SK-MEL-5 (cell line): ENCODE measurements at regions not wholly inside any gene's neighbourhood (a gene's known extent, or its start where the extent isn't known, plus 50 kb on each side); places are given as distances from the start of the nearest gene placed in this dataset.

Experiments used
- DNase-seq: peaks from one replicate; pipeline ENCODE4 v3.0.0-alpha.2; 2016; ENCODE audit warnings: low read depth, low spot score
- in situ Hi-C: cut with HindIII; loops from 2 replicates; pipeline ENCODE4 v1.10.0; 2016; ENCODE audit warnings: low sequenced_read_pairs, high pct_unique_total_duplicates, low pct_unique_long_range_greater_than_20kb

- no peak for DNase-seq
- in situ Hi-C loops, result no loop called here
Measured at GRCh38 chr1:239633432-239633831, 247.1 kb downstream of the CHRM3 start.

DNA sequence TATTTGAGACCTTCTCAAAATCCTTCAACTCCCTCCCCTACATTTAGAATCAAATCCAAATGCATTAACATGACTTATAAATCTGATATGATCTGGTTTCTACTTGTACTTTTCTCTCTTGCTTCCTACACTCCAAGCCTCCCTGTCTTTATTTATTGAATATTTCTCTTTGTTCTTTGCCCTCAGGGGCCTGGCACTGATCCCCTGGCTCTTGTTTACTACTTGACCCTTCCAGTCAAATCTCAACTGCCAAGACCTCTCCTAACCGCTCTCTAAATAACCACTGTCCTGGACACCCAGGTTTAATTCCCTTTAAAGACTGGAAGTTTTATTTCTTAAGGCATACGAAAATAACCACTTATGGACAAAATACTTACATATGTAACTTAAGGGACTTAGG lies 248.9 kb downstream of the CHRM3 start:
- DNase-seq, result no peak
- in situ Hi-C loops, result no loop called here

DNA sequence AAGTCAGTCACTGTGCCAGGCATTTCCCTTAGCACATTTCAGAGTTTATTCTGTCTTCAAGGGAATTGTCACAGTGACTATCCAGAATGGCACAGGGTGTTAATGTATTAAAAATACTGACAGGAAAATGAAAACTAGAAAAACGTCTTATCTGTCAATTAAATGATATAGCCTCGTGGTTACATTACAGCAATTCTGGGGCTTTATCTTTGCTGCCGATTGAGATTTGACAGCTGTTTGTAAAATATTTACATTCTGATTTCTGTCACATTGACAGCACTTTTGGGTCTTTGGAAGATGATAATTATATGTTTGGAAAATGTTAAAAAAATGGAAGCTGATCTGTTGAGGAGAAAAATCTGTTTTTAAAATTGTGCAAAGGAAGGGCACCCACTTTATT lies 250.0 kb downstream of the CHRM3 start:
- in situ Hi-C loops, result no loop called here
- DNase-seq, result no peak

DNA sequence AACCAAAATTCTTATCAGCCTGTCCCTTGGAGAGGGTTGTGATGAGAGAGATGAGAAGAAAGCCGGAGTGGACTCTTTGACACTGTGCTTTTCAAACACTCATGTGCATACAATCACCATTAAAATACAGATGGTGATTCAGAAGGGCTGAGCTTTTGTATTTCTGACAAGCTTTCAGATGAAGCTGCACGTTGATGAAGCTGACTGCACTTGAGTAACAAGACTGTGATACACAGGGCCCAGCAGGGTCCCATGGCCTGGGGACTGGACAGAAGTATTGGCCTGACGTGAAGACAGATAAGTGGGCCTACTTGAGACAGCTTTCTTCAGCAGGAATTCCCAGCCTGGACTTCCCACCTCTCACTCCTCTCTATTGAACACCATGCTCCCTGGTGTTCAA lies 258.2 kb downstream of the CHRM3 start:
- in situ Hi-C loops, result no loop called here

GRCh38 chr1:239647045-239647444 lies 260.7 kb downstream of the CHRM3 start:
- no peak for DNase-seq
- in situ Hi-C loops, result no loop called here

More for the DNA sequence above, 258.2 kb downstream of the CHRM3 start:
- no peak for DNase-seq

DNA sequence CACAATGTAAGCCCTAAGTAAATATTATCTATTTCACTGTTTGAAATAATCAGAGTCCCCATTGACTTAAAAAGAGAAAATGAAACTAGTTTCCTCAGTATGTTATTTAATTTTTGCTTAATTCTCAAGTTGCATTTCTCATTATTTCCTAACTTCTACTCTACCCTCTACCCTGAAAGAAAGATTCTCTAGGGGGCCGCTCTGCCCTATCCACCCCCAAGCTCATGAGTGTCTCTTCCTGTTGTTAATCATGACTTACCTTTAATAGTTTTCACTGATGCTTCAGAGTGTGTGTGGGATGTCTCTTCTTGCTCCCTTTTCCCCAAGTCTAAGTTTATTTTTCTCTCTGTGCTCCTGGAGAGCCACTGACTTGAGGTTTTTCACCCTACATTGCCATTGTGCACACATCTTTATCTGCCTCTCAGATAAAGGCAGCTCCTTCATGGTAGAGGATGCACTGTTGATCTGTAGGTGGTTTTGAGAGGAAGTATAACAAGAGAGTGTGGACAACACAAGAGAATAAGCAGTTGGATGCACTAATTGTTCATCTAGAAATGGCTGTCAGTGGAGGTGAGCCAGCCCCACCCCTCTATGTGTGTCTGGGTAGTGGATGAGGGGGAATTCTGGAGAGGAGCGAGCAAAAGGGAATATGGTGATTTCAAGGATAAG lies 261.7 kb downstream of the CHRM3 start:
- in situ Hi-C loops, result no loop called here

GRCh38 chr1:239655023-239655422 lies 268.7 kb downstream of the CHRM3 start:
- no peak for DNase-seq
- in situ Hi-C loops, result no loop called here

More for the DNA sequence above, 261.7 kb downstream of the CHRM3 start:
- DNase-seq, result no peak

GRCh38 chr1:239657291-239657690 lies 270.9 kb downstream of the CHRM3 start:
- in situ Hi-C loops, result no loop called here
- DNase-seq, result no peak

GRCh38 chr1:239662950-239663349 lies 276.6 kb downstream of the CHRM3 start:
- DNase-seq, result no peak
- in situ Hi-C loops, result no loop called here

GRCh38 chr1:239672256-239672655 lies 285.9 kb downstream of the CHRM3 start:
- no peak for DNase-seq
- in situ Hi-C loops, result no loop called here

DNA sequence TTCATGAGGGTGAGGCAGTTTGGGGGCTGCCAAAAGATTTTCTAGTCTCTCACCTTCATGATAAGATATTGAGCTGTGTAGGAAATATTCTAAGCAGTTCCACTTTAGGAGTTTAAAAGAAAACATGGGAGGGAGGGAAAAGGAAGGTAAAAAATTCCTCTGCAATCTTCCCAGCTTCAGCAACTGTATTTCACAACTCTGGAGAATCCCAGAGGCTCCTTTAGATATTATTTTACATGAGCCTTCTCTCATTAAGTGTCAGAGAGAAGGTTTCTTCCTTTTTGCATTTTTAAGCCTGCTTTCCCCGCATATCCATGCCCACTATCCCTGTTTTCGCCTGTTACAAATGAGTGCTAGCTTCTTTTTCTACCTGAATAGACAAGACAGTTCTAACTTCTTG lies 289.4 kb downstream of the CHRM3 start:
- no peak for DNase-seq
- in situ Hi-C loops, result no loop called here

DNA sequence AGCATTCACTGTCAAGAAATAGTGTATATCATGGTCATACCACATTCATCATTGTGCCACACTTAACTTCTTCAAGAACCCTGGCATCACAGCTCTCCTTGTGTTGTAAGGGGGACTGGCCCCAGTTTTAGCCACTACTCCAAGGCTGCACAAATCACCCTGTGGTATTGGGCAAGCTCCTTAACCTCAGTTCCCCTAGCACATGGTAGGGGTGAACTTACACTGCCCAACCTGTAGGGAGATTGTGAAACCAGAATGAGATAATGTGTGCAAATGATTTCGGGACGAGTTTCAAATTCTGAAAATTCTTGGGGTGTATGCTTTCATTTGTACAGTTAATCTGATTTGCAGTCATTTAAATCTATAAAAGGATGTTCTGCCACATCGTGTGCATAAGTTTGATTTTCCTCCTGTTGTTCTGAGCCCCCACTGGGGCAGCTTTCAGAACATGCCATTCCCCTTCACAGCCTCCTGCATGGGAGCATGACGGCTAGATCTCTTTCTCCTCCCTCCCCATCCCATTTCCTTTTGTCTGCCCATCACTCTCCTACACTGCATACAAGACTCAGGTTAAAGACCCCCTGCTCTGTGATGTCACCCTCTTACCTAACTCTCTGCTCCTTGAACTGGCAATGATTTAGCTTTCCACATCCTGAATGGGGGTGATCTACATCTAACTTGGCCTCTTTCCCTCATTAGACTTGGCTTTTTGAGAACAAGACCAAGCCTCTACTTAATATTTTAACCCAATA lies 290.3 kb downstream of the CHRM3 start:
- in situ Hi-C loops, result no loop called here

GRCh38 chr1:239677362-239677761 lies 291.0 kb downstream of the CHRM3 start:
- DNase-seq, result no peak
- in situ Hi-C loops, result no loop called here

More for the DNA sequence above, 290.3 kb downstream of the CHRM3 start:
- DNase-seq, result no peak

DNA sequence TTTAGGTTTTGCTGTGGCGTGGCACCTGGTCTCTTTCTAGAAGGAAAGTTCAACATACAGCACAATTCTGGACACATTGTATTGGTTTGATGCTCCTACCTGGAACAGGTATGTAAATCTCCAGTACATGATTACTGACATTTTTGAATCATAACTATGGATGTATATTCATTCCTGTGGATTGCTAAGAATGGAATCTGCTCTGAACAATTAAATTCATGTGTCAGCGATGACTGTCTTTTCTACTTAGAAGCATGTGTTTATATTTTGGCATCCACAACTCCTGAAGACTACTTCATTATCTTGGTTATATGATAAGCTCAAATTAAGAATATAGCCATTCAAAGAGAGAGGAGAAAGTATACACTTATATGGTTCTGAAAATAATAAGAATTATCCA lies 291.8 kb downstream of the CHRM3 start:
- no peak for DNase-seq
- in situ Hi-C loops, result no loop called here

- in situ Hi-C loops, result no loop called here
- no peak for DNase-seq
Measured at GRCh38 chr1:239682046-239682445, 295.7 kb downstream of the CHRM3 start.

- in situ Hi-C loops, result no loop called here
- DNase-seq, result no peak
Measured at GRCh38 chr1:239682960-239683359, 296.6 kb downstream of the CHRM3 start.

- in situ Hi-C loops, result no loop called here
- no peak for DNase-seq
Measured at GRCh38 chr1:239686386-239686785, 300.0 kb downstream of the CHRM3 start.

- in situ Hi-C loops, result no loop called here
Measured at GRCh38 chr1:239696317-239696716, 309.9 kb downstream of the CHRM3 start.

GRCh38 chr1:239700667-239701066 lies 314.3 kb downstream of the CHRM3 start:
- DNase-seq, result no peak
- in situ Hi-C loops, result no loop called here

More at GRCh38 chr1:239696317-239696716, 309.9 kb downstream of the CHRM3 start:
- DNase-seq, result no peak
